ENCODE measurements at regions not wholly inside any gene's neighbourhood (a gene's known extent, or its start where the extent isn't known, plus 50 kb on each side); places are given as distances from the start of the nearest gene placed in this dataset.
"Not testable (repeated sequence)": the region's sequence is repeated elsewhere in the genome, so short reads cannot be mapped to it uniquely, and the experiment has no call there.

DNA sequence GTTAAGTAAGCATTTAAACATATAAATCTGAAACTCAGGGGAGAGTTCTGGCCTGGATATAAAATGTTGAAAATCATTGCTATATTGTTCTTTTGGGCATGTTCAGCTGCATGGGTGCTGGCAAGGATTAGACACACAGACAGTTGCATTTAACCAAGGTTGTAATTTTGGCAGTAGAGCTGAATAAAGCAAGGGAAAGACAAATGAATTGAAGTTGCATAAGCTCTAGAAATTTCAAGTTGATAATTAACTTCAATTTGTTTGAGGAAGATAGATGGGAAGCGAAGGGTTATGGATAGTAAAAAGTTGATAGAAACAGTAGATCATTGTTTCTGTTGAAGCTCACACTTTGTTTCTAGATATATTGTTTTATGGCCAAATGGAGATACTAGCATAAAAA lies 97.2 kb upstream of the KCNJ18 start:
- DNase-seq = no peak
- intact Hi-C loops (cut with DNase I; ENCODE audit: low total_unique reads) = no loop called here
- in situ Hi-C loops (cut with MboI; ENCODE audit: low pct_ligation_motif_present in 1 of 4, low pct_unique_long_range_greater_than_20kb in 1 of 4, low sequenced_read_pairs in 3 of 4) = no loop called here
- no peaks in the 10 kb centered on the region for H3K9me3 ChIP-seq
- H3K4me3 ChIP-seq = no peak overlapping the region
- TF ChIP-seq POLR2AphosphoS5 (IDR thresholded peaks at IDR 0.05) (no peak), POLR2A (IDR thresholded peaks at IDR 0.05) (no peak), CTCF (IDR thresholded peaks at IDR 0.05) (no peak), EP300 (IDR thresholded peaks at IDR 0.05; ENCODE audit: low read depth) (no peak)
- peaks cover 0 to 6% (median 0%) of the 10 kb centered on the region in 4 donors for H3K4me1 ChIP-seq
- no peaks in the 10 kb centered on the region for H3K27me3 ChIP-seq
- 33 to 55% methylated on average over 1 of the region's 1 CpG for WGBS, 2 donors (ENCODE audit: low coverage in 1 of 2)
- H3K27ac ChIP-seq = no peak overlapping the region
- H3K36me3 ChIP-seq = no peaks in the 10 kb centered on the region

DNA sequence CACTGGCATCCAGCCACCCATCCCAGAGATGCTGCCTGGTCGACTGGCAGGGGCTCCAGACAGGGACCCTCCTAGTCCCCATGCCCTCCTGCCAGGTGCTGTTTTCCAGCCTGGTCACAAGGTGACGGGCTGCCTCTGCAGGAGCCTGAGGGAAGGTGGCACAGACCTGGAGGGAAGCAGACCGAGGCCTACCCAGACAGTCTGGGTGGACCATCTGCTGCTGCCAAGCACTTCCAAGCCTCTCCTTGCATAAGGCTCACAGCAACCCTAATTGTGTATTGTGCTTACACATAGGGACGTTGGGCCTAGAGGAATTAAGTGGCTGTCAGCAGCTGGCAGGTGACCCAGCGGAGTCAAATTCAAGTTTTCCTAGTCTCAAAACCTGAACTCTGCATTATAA lies 90.1 kb upstream of the KCNJ18 start:
- no peaks in the 10 kb centered on the region for H3K9me3 ChIP-seq
- in situ Hi-C loops (cut with MboI; ENCODE audit: low pct_ligation_motif_present in 1 of 4, low pct_unique_long_range_greater_than_20kb in 1 of 4, low sequenced_read_pairs in 3 of 4) (no loop called here), intact Hi-C loops (cut with DNase I; ENCODE audit: low total_unique reads) (no loop called here)
- no peaks in the 10 kb centered on the region for H3K27me3 ChIP-seq
- no peaks in the 10 kb centered on the region for H3K36me3 ChIP-seq
- H3K4me1 ChIP-seq = no peaks in the 10 kb centered on the region
- 77% methylated on average over 5 of the region's 5 CpGs; no CpG with 5 or more reads in 1 of the 2 donors for WGBS, 2 donors (ENCODE audit: low coverage in 1 of 2)
- TF ChIP-seq EP300 (IDR thresholded peaks at IDR 0.05; ENCODE audit: low read depth) = no peak
- no peak for TF ChIP-seq POLR2A (IDR thresholded peaks at IDR 0.05)
- TF ChIP-seq POLR2AphosphoS5 (IDR thresholded peaks at IDR 0.05) = no peak
- no peak for TF ChIP-seq CTCF (IDR thresholded peaks at IDR 0.05)
- no peak overlapping the region for H3K4me3 ChIP-seq
- H3K27ac ChIP-seq = no peak overlapping the region
- no peak for DNase-seq

GRCh38 chr17:21603292-21603691 lies 89.0 kb upstream of the KCNJ18 start:
- H3K4me3 ChIP-seq; H3K9me3 ChIP-seq; H3K36me3 ChIP-seq; in situ Hi-C loops (cut with MboI; ENCODE audit: low pct_ligation_motif_present in 1 of 4, low pct_unique_long_range_greater_than_20kb in 1 of 4, low sequenced_read_pairs in 3 of 4); DNase-seq; H3K4me1 ChIP-seq; H3K27me3 ChIP-seq; intact Hi-C loops (cut with DNase I; ENCODE audit: low total_unique reads); H3K27ac ChIP-seq: not testable (repeated sequence)
- 91% methylated on average over 1 of the region's 1 CpG; no CpG with 5 or more reads in 1 of the 2 donors for WGBS, 2 donors (ENCODE audit: low coverage in 1 of 2)

DNA sequence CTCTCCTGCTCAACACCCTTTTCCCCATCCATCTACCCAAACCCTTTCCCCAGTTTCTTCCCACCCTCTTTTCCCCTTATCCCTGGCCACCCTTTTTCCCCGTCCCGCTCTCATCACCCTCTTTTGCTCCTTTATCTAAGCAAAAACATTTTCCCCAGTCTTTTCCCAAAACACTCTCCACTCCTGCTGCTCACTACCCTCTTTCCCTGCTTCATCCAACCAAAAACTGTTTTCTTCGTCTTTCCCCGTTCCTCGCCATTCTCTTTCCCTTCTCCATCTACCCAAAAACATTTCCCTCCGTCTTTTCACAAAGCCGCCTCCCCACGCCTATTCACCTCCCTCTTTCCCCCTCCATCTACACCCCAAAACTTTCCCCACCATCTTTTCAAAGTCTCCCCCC lies 80.9 kb upstream of the KCNJ18 start:
- intact Hi-C loops (cut with DNase I; ENCODE audit: low total_unique reads); in situ Hi-C loops (cut with MboI; ENCODE audit: low pct_ligation_motif_present in 1 of 4, low pct_unique_long_range_greater_than_20kb in 1 of 4, low sequenced_read_pairs in 3 of 4); H3K4me3 ChIP-seq; DNase-seq; H3K27ac ChIP-seq; H3K36me3 ChIP-seq; H3K27me3 ChIP-seq; H3K9me3 ChIP-seq; H3K4me1 ChIP-seq: not testable (repeated sequence)
- WGBS, 2 donors (ENCODE audit: low coverage in 1 of 2) = 85 to 93% methylated on average over 8 of the region's 8 CpGs

- H3K36me3 ChIP-seq; DNase-seq; intact Hi-C loops (cut with DNase I; ENCODE audit: low total_unique reads); H3K4me3 ChIP-seq; H3K9me3 ChIP-seq; H3K4me1 ChIP-seq; H3K27me3 ChIP-seq; in situ Hi-C loops (cut with MboI; ENCODE audit: low pct_ligation_motif_present in 1 of 4, low pct_unique_long_range_greater_than_20kb in 1 of 4, low sequenced_read_pairs in 3 of 4); H3K27ac ChIP-seq: not testable (repeated sequence)
- 77 to 89% methylated on average over 19 to 28 of the region's 28 CpGs for WGBS, 2 donors (ENCODE audit: low coverage in 1 of 2)
These were observed 79.9 kb upstream of the KCNJ18 start for GRCh38 chr17:21612123-21613070.
